Stimulated activated CD4-positive, alpha-beta T cell treated with anti-CD3 and anti-CD28 coated beads, Interleukin-1b, Interleukin-23, amount 100 ng/mL, for 24 hours (primary cell): ENCODE measurements at regions not wholly inside any gene's neighbourhood (a gene's known extent, or its start where the extent isn't known, plus 50 kb on each side); places are given as distances from the start of the nearest gene placed in this dataset.
"Not testable (repeated sequence)": the region's sequence is repeated elsewhere in the genome, so short reads cannot be mapped to it uniquely, and the experiment has no call there.

ENCODE experiments used
- DNase-seq, 4 experiments: peaks; one replicate each; pipeline ENCODE4 v3.0.0-alpha.2; 2020; ENCODE audit warnings: low read depth in 4 of 4, low spot score in 1 of 4

GRCh38 chr4:19539201-19539600 is 712.5 kb upstream of the SLIT2 start:
- no peak for DNase-seq

- DNase-seq = no peak
Observed at GRCh38 chr4:19534159-19534558, 717.5 kb upstream of the SLIT2 start.

- DNase-seq = no peak
Observed at GRCh38 chr4:19531906-19532848, 719.5 kb upstream of the SLIT2 start.

GRCh38 chr4:19523964-19524363 is 727.7 kb upstream of the SLIT2 start:
- no peak for DNase-seq

GRCh38 chr4:19522966-19523365 is 728.7 kb upstream of the SLIT2 start:
- DNase-seq = no peak

- DNase-seq = no peak
Observed at GRCh38 chr4:19520939-19521520, 730.7 kb upstream of the SLIT2 start.

GRCh38 chr4:19514276-19515070 is 737.2 kb upstream of the SLIT2 start:
- DNase-seq = no peak

- no peak for DNase-seq
Observed at GRCh38 chr4:19512086-19512485, 739.6 kb upstream of the SLIT2 start.

- no peak for DNase-seq
Observed at GRCh38 chr4:19510993-19511392, 740.7 kb upstream of the SLIT2 start.

GRCh38 chr4:19508442-19508841 is 743.3 kb upstream of the SLIT2 start:
- DNase-seq = no peak

GRCh38 chr4:19497705-19498104 is 754.0 kb upstream of the SLIT2 start:
- DNase-seq = no peak

GRCh38 chr4:19496756-19497155 is 754.9 kb upstream of the SLIT2 start:
- DNase-seq = no peak

GRCh38 chr4:19494961-19495360 is 756.7 kb upstream of the SLIT2 start:
- DNase-seq = no peak

GRCh38 chr4:19492606-19493005 is 759.1 kb upstream of the SLIT2 start:
- no peak for DNase-seq

- DNase-seq = no peak
Observed at GRCh38 chr4:19486400-19486799, 765.3 kb upstream of the SLIT2 start.

GRCh38 chr4:19478791-19479190 is 772.9 kb upstream of the SLIT2 start:
- DNase-seq = no peak

- no peak for DNase-seq
Observed at GRCh38 chr4:19473569-19473968, 778.1 kb upstream of the SLIT2 start.

GRCh38 chr4:19472666-19473065 is 779.0 kb upstream of the SLIT2 start:
- DNase-seq = no peak

- not testable (repeated sequence) for DNase-seq
Observed at GRCh38 chr4:19470001-19470400, 781.7 kb upstream of the SLIT2 start.

GRCh38 chr4:19462117-19462516 is 789.6 kb upstream of the SLIT2 start:
- no peak for DNase-seq

- no peak for DNase-seq
Observed at GRCh38 chr4:19455850-19456602, 795.7 kb upstream of the SLIT2 start.
